ENCODE measurements at regions not wholly inside any gene's neighbourhood (a gene's known extent, or its start where the extent isn't known, plus 50 kb on each side); places are given as distances from the start of the nearest gene placed in this dataset.

DNA sequence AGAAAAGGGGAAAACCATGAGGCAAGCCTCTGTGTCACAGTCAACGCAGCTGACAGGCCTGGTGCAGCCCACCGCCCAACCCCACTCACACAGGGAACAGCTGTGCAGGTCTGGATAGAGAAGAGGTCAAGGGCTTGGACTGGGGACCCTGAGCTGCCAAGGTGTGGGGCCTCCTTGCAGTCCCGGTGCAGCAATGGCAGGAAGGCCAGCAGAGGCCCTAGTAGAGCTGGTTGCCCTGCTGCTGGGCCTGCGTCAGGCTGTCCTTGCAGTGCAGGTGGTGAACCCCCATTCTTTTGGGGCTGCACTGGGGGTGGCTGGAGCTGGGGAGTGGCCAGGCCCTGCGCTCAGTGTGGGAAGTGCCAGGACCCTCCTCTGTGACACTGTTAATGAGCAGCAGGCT is 482.0 kb downstream of the SMARCA1 start:
- no peaks in the 10 kb centered on the region for H3K4me1 ChIP-seq (ENCODE audit: insufficient read depth, low read length)
- no peak overlapping the region for H3T11ph ChIP-seq (ENCODE audit: low read length)
- H3K9me3 Mint-ChIP-seq = peaks cover 21 to 23% of the 10 kb centered on the region in 2 experiments
- H4K91ac ChIP-seq (ENCODE audit: insufficient read length, low read depth, low read length) = no peak overlapping the region
- H3K56ac ChIP-seq (ENCODE audit: insufficient read length, low read depth, low read length) = no peak overlapping the region
- no peak overlapping the region for H3K18ac ChIP-seq (ENCODE audit: insufficient read length, low read depth, low read length)
- no peak overlapping the region for H3K23ac ChIP-seq (ENCODE audit: insufficient read length, low read depth, low read length)
- peaks cover 27 to 30% (median 28%) of the 10 kb centered on the region in 3 experiments for H3K36me3 Mint-ChIP-seq (ENCODE audit: insufficient read depth in 1 of 3, low read depth in 3 of 3)
- no peak overlapping the region for H3K4ac ChIP-seq (ENCODE audit: low read depth, low read length)
- no peak overlapping the region for H3K4me3 Mint-ChIP-seq
- H2BK15ac ChIP-seq (ENCODE audit: low read depth, low read length) = no peak overlapping the region
- no peaks in the 10 kb centered on the region for H3K27me3 ChIP-seq (ENCODE audit: insufficient read depth, low read length)
- H4K8ac ChIP-seq (replicated peaks; ENCODE audit: insufficient read length, low read depth, low read length) = no peak overlapping the region
- H2BK20ac ChIP-seq (ENCODE audit: low read depth, low read length, poor library complexity, severe bottlenecking) = no peak overlapping the region
- H3K27ac ChIP-seq (ENCODE audit: insufficient read length, low read depth, low read length) = no peak overlapping the region
- H3K9me3 ChIP-seq (ENCODE audit: control insufficient read depth, low read depth, low read length) = peaks cover 9% of the 10 kb centered on the region
- H3K79me2 ChIP-seq (ENCODE audit: insufficient read depth, low read length) = no peaks in the 10 kb centered on the region
- no peak overlapping the region for H4K5ac ChIP-seq (ENCODE audit: insufficient read length, low read depth, low read length)
- H2AFZ ChIP-seq (ENCODE audit: low read length) = no peak overlapping the region
- H2BK5ac ChIP-seq (ENCODE audit: insufficient read length, low read length) = no peak overlapping the region
- H3K4me2 ChIP-seq (ENCODE audit: insufficient read depth, insufficient read length, low read length) = no peak overlapping the region
- DNase-seq = no peak
- H3K9ac ChIP-seq (ENCODE audit: extremely low read depth, insufficient read length, low read length) = no peak overlapping the region
- H2BK12ac ChIP-seq (ENCODE audit: insufficient read length, low read depth, low read length) = no peak overlapping the region
- H3K4me1 Mint-ChIP-seq = peaks cover 20 to 26% of the 10 kb centered on the region in 2 experiments
- no peaks in the 10 kb centered on the region for H3K27me3 Mint-ChIP-seq (ENCODE audit: low read depth)
- no peak overlapping the region; the same call in 1 of the 2 replicates for H3K14ac ChIP-seq (ENCODE audit: insufficient read depth, low read length)
- H3K79me1 ChIP-seq (ENCODE audit: insufficient read depth, low read depth, low read length, poor library complexity, severe bottlenecking) = no peaks in the 10 kb centered on the region
- no peak overlapping the region for H2AK5ac ChIP-seq (ENCODE audit: insufficient read length, low read length)
- no peak overlapping the region for H3K27ac Mint-ChIP-seq
- no CpG with 5 or more reads among the region's 5 CpGs for WGBS (ENCODE audit: extremely low coverage, insufficient read length, low lambda C conversion rate)
- no peak for TF ChIP-seq CTCF (conservative IDR thresholded peaks at IDR 0.05)
- H2BK120ac ChIP-seq (ENCODE audit: low read depth, low read length, poor library complexity, severe bottlenecking) = no peak overlapping the region
- no peaks in the 10 kb centered on the region for H3K23me2 ChIP-seq (ENCODE audit: insufficient read length, low read depth, low read length, poor library complexity, severe bottlenecking)
- no peaks in the 10 kb centered on the region for H4K20me1 ChIP-seq (ENCODE audit: control insufficient read depth, insufficient read depth, insufficient read length)

Data from H9 (cell line).